ENCODE measurements at regions not wholly inside any gene's neighbourhood (a gene's known extent, or its start where the extent isn't known, plus 50 kb on each side); places are given as distances from the start of the nearest gene placed in this dataset.

GRCh38 chr10:130817674-130818073 is 493.8 kb downstream of the TCERG1L start:
- no peak for TF ChIP-seq CTCF (conservative IDR thresholded peaks at IDR 0.05; ENCODE audit: low read depth in 2 of 2)
- no peak for TF ChIP-seq JUNB (IDR thresholded peaks at IDR 0.05; ENCODE audit: unreplicated experiment)
- TF ChIP-seq CREB1 (CRISPR knock-in tag; IDR thresholded peaks at IDR 0.05; ENCODE audit: low read depth): no peak
- TF ChIP-seq EZH2 (IDR thresholded peaks at IDR 0.05; ENCODE audit: low read depth, unreplicated experiment): no peak
- no peak for TF ChIP-seq ETS1 (IDR thresholded peaks at IDR 0.05)
- TF ChIP-seq REST (IDR thresholded peaks at IDR 0.05; ENCODE audit: unreplicated experiment): no peak

Measured in GM23338 (cell line).